GM19397 (cell line): ENCODE measurements at regions not wholly inside any gene's neighbourhood (a gene's known extent, or its start where the extent isn't known, plus 50 kb on each side); places are given as distances from the start of the nearest gene placed in this dataset.

Source experiments
- ATAC-seq: cut with Tn5 transposase; IDR thresholded peaks from one replicate; pipeline ENCODE4 v1.9.1; 2021; ENCODE audit warnings: mild to moderate bottlenecking, moderate library complexity; ENCODE audit not compliant: unreplicated experiment

- ATAC-seq: no peak
These were observed 128.1 kb upstream of the MIS18BP1 start for GRCh38 chr14:45381091-45381490.

GRCh38 chr14:45377166-45377565 is 124.2 kb upstream of the MIS18BP1 start:
- ATAC-seq: no peak

GRCh38 chr14:45373877-45374276 is 120.9 kb upstream of the MIS18BP1 start:
- no peak for ATAC-seq

GRCh38 chr14:45364565-45365156 is 111.7 kb upstream of the MIS18BP1 start:
- no peak for ATAC-seq

- ATAC-seq: no peak
These were observed 109.5 kb upstream of the MIS18BP1 start for GRCh38 chr14:45362505-45362904.

- no peak for ATAC-seq
These were observed 108.7 kb upstream of the MIS18BP1 start for GRCh38 chr14:45361727-45362126.

- ATAC-seq: no peak
These were observed 106.7 kb upstream of the MIS18BP1 start for GRCh38 chr14:45359746-45360145.

GRCh38 chr14:45332360-45332988 is 79.5 kb upstream of the MIS18BP1 start:
- no peak for ATAC-seq

- no peak for ATAC-seq
These were observed 55.9 kb upstream of the MIS18BP1 start for GRCh38 chr14:45308745-45309397.
